MCF 10A (cell line): ENCODE measurements at regions not wholly inside any gene's neighbourhood (a gene's known extent, or its start where the extent isn't known, plus 50 kb on each side); places are given as distances from the start of the nearest gene placed in this dataset.

Source experiments
- BruUV-seq: library from RNA; stranded (reverse); fragments of 400-500 nt; replicated peaks from 2 replicates; lab custom pipeline; 2021; lab: Mats Ljungman, UMichigan
- CTCF ChIA-PET: fragments of 300-600 bp; sonication (Branson Sonifier 250); formaldehyde crosslinking; extraction: SDS; loops from one replicate; lab custom pipeline; 2021; ENCODE audit warnings: antibody characterized with exemption, inconsistent platforms; lab: Yijun Ruan, JAX
- POLR2A ChIA-PET: fragments of 300-600, 350-650 bp; sonication (Branson Sonifier 250); formaldehyde crosslinking; extraction: SDS; loops from one replicate; lab custom pipeline; 2020; ENCODE audit warnings: antibody characterized with exemption, inconsistent platforms; lab: Yijun Ruan, JAX
- DNase-seq: peaks from one replicate; pipeline ENCODE4 v3.0.0-alpha.2; 2018; ENCODE audit not compliant: unreplicated experiment
- H3K27ac Mint-ChIP-seq: one replicate; pipeline ENCODE4 v1.8.0; 2022; ENCODE audit warnings: mild to moderate bottlenecking, low read depth, mixed read lengths; ENCODE audit not compliant: unreplicated experiment
- H3K27me3 Mint-ChIP-seq: one replicate; pipeline ENCODE4 v1.8.0; 2022; ENCODE audit warnings: mixed read lengths; ENCODE audit not compliant: insufficient read depth, unreplicated experiment
- H3K36me3 Mint-ChIP-seq: one replicate; pipeline ENCODE4 v1.8.0; 2022; ENCODE audit warnings: mild to moderate bottlenecking, moderate library complexity, mixed read lengths; ENCODE audit not compliant: insufficient read depth, unreplicated experiment
- H3K4me1 Mint-ChIP-seq: one replicate; pipeline ENCODE4 v1.8.0; 2022; ENCODE audit warnings: mixed read lengths; ENCODE audit not compliant: insufficient read depth, unreplicated experiment
- H3K4me3 Mint-ChIP-seq: one replicate; pipeline ENCODE4 v1.8.0; 2022; ENCODE audit warnings: mild to moderate bottlenecking, moderate library complexity, mixed read lengths; ENCODE audit not compliant: unreplicated experiment
- H3K9me3 Mint-ChIP-seq: one replicate; pipeline ENCODE4 v1.8.0; 2022; ENCODE audit warnings: mixed read lengths; ENCODE audit not compliant: unreplicated experiment
- intact Hi-C: fragments of 100-400 bp; cut with micrococcal nuclease; formaldehyde crosslinking; loops from 2 replicates; pipeline ENCODE4 v1.14.1; 2022
- TF ChIP-seq, protein P1 (sequence below): fragments of 200-600 bp; IDR thresholded peaks from one replicate; pipeline ENCODE4 v1.8.0; 2022; ENCODE audit warnings: antibody characterized with exemption, mild to moderate bottlenecking; ENCODE audit not compliant: unreplicated experiment

DNA sequence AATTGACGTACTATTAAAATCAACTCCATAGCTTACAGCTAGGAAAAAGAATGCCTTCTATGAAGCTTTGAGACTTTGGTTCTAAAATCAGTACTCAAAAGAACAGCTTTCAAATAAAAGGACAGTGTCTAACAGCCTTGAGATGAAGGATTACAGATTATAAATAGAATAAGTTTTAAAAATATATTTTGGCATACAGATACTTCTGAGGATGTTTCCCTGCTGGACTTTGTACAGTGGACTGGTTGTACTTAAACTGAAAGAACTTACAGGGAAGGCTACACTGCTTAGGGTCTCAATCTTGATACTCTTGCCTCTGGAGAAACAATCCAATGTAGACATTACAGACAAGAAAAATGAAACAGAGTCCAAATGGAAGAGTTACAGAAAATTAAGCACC is 452.7 kb downstream of the CETN3 start:
- CTCF ChIA-PET, result no interaction called here
- POLR2A ChIA-PET, result interaction anchor here (0.6 kb wide), 1 partner anchor 1171 kb away, joined by 3 read pairs; no protein-coding TSS in a partner anchor
- no peak for DNase-seq

DNA sequence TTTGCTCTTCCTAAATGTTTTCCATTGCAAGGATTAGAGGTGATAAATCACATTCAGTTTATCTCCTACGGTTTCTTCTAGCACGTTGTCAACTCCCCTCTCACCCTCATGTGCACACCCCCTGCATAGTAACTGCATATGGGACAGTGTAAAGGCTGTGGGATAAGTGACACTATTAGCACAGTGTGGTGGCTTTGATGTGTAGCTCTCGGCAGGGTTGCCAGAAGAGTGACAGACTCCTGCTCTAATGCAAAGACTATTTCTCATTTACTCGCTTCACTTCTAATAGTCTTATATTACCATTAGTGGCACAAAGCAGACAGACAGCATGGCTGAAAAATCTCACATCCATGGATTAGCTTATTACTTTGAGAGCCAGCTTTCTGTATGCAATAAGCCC is 454.6 kb downstream of the CETN3 start:
- Mint-ChIP-seq H3K9me3 (no peaks in the 10 kb centered on the region), H3K27me3 (no peaks in the 10 kb centered on the region), H3K36me3 (no peaks in the 10 kb centered on the region), H3K4me3 (no peak overlapping the region), H3K27ac (no peak overlapping the region), H3K4me1 (no peaks in the 10 kb centered on the region)
- TF ChIP-seq, protein P1, sequence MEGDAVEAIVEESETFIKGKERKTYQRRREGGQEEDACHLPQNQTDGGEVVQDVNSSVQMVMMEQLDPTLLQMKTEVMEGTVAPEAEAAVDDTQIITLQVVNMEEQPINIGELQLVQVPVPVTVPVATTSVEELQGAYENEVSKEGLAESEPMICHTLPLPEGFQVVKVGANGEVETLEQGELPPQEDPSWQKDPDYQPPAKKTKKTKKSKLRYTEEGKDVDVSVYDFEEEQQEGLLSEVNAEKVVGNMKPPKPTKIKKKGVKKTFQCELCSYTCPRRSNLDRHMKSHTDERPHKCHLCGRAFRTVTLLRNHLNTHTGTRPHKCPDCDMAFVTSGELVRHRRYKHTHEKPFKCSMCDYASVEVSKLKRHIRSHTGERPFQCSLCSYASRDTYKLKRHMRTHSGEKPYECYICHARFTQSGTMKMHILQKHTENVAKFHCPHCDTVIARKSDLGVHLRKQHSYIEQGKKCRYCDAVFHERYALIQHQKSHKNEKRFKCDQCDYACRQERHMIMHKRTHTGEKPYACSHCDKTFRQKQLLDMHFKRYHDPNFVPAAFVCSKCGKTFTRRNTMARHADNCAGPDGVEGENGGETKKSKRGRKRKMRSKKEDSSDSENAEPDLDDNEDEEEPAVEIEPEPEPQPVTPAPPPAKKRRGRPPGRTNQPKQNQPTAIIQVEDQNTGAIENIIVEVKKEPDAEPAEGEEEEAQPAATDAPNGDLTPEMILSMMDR, result no peak
- BruUV-seq, result no TSS peak
- DNase-seq, result no peak
- POLR2A ChIA-PET, result interaction anchor here (0.9 kb wide), 1 partner anchor 9 kb away, joined by 3 read pairs; no protein-coding TSS in a partner anchor
- CTCF ChIA-PET, result interaction anchor here (1.2 kb wide), 1 partner anchor 11 kb away, joined by 5 read pairs; no protein-coding TSS in a partner anchor
- intact Hi-C loops, result no loop called here

More for the DNA sequence above, 452.7 kb downstream of the CETN3 start:
- BruUV-seq, result no TSS peak
- no peak overlapping the region for H3K4me3 Mint-ChIP-seq
- TF ChIP-seq, protein P1, result no peak
- no peaks in the 10 kb centered on the region for H3K9me3 Mint-ChIP-seq
- no peak overlapping the region for H3K27ac Mint-ChIP-seq
- intact Hi-C loops, result no loop called here
- H3K36me3 Mint-ChIP-seq, result no peaks in the 10 kb centered on the region
- H3K27me3 Mint-ChIP-seq, result no peaks in the 10 kb centered on the region
- no peaks in the 10 kb centered on the region for H3K4me1 Mint-ChIP-seq

DNA sequence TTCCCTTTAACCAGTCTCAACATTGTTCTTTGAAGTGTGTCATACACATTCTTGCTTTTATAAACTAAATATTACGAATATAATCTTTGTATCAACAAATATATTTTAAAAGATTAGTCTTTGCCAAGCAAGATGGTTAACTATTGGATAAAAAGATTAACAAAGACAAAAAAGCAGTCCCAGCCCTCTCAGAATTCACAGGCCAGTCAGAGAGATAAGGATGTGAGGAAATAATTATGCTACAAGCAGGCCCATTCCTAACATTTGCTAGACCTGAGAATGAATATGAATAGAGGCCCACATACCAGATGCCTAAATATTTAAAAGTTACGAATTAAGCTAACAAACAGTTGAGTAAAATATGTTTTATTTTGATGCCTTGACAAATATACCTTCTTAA is 457.7 kb downstream of the CETN3 start:
- no peaks in the 10 kb centered on the region for H3K36me3 Mint-ChIP-seq
- TF ChIP-seq, protein P1, result no peak
- DNase-seq, result no peak
- no peak overlapping the region for H3K27ac Mint-ChIP-seq
- ChIA-PET POLR2A (no interaction called here), CTCF (interaction anchor here (0.7 kb wide), 2 partner anchors 680 to 1080 kb away, joined by 3 read pairs; no protein-coding TSS in a partner anchor)
- no TSS peak for BruUV-seq
- no peaks in the 10 kb centered on the region for H3K4me1 Mint-ChIP-seq
- H3K9me3 Mint-ChIP-seq, result no peaks in the 10 kb centered on the region
- H3K4me3 Mint-ChIP-seq, result no peak overlapping the region
- intact Hi-C loops, result no loop called here
- H3K27me3 Mint-ChIP-seq, result no peaks in the 10 kb centered on the region

DNA sequence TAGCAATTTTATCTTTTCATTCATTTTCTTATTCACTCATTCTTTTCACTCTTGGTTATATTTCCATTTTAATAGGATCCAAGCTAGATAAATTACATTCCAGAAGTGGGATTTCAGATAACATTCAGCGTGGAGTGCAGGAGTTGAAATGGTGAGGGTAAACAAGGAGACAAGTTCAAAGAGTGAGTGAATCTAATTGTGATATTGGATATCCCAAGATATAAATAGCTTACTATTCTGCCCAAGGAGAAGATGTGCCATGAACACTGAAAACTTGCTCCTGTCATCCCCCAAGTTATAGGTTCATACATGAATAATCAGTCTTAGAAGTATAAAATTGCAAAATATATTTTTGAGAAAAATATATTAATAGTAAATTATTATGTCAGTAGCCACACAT is 459.3 kb downstream of the CETN3 start:
- ChIA-PET CTCF (no interaction called here), POLR2A (no interaction called here)
- no peak overlapping the region for H3K27ac Mint-ChIP-seq
- intact Hi-C loops, result no loop called here
- H3K4me1 Mint-ChIP-seq, result no peaks in the 10 kb centered on the region
- no TSS peak for BruUV-seq
- TF ChIP-seq, protein P1, result no peak
- H3K9me3 Mint-ChIP-seq, result no peaks in the 10 kb centered on the region
- no peaks in the 10 kb centered on the region for H3K27me3 Mint-ChIP-seq
- no peaks in the 10 kb centered on the region for H3K36me3 Mint-ChIP-seq
- H3K4me3 Mint-ChIP-seq, result no peak overlapping the region
- no peak for DNase-seq
